Caki2 (cell line): ENCODE measurements at regions not wholly inside any gene's neighbourhood (a gene's known extent, or its start where the extent isn't known, plus 50 kb on each side); places are given as distances from the start of the nearest gene placed in this dataset.

ENCODE experiments used
- DNase-seq: peaks from one replicate; pipeline ENCODE4 v3.0.0-alpha.2; 2015; ENCODE audit warnings: low read depth
- in situ Hi-C: cut with HindIII; loops from 2 replicates; pipeline ENCODE4 v1.10.0; 2016; ENCODE audit warnings: low sequenced_read_pairs, low pct_unique_long_range_greater_than_20kb, mixed read lengths

- in situ Hi-C loops, result no loop called here
- DNase-seq, result no peak
These were observed 203.4 kb downstream of the ANAPC10 start for GRCh38 chr4:144894573-144894972.

GRCh38 chr4:144899393-144899792, 198.6 kb downstream of the ANAPC10 start:
- in situ Hi-C loops, result no loop called here
- DNase-seq, result no peak

- in situ Hi-C loops, result no loop called here
- DNase-seq, result no peak
These were observed 196.9 kb downstream of the ANAPC10 start for GRCh38 chr4:144901141-144901540.

GRCh38 chr4:144902614-144903013, 195.4 kb downstream of the ANAPC10 start:
- DNase-seq, result no peak
- in situ Hi-C loops, result no loop called here

- in situ Hi-C loops, result no loop called here
- DNase-seq, result no peak
These were observed 193.9 kb downstream of the ANAPC10 start for GRCh38 chr4:144903953-144904711.

- no peak for DNase-seq
- in situ Hi-C loops, result no loop called here
These were observed 192.7 kb downstream of the ANAPC10 start for GRCh38 chr4:144905286-144905685.

- DNase-seq, result no peak
- in situ Hi-C loops, result no loop called here
These were observed 191.6 kb downstream of the ANAPC10 start for GRCh38 chr4:144906181-144906925.

- no peak for DNase-seq
- in situ Hi-C loops, result no loop called here
These were observed 187.3 kb downstream of the ANAPC10 start for GRCh38 chr4:144910723-144911122.
